Peyer's patch (tissue), 4 donors: ENCODE measurements at regions not wholly inside any gene's neighbourhood (a gene's known extent, or its start where the extent isn't known, plus 50 kb on each side); places are given as distances from the start of the nearest gene placed in this dataset.

Experiments
- POLR2A ChIP-seq, 2 donors: fragments of 450-650 bp; IDR thresholded peaks; one replicate each; pipeline ENCODE4 v1.5.1; 2017; ENCODE audit warnings: antibody characterized with exemption in 2 of 2, mild to moderate bottlenecking in 2 of 2, moderate library complexity in 2 of 2
- TF ChIP-seq, protein P1 (sequence below), 6 experiments: fragments of 450-650 bp in 4 of 6; fragments of 200-600 bp in 2 of 6; sonication (generic) in 1 of 6; IDR thresholded peaks; one replicate each; pipeline ENCODE4 v1.5.1; 2017 to 2019; ENCODE audit warnings: antibody characterized with exemption in 6 of 6, mild to moderate bottlenecking in 3 of 6, moderate library complexity in 1 of 6

GRCh38 chr20:24837781-24838450, 111.2 kb upstream of the CST7 start:
- TF ChIP-seq, protein P1, sequence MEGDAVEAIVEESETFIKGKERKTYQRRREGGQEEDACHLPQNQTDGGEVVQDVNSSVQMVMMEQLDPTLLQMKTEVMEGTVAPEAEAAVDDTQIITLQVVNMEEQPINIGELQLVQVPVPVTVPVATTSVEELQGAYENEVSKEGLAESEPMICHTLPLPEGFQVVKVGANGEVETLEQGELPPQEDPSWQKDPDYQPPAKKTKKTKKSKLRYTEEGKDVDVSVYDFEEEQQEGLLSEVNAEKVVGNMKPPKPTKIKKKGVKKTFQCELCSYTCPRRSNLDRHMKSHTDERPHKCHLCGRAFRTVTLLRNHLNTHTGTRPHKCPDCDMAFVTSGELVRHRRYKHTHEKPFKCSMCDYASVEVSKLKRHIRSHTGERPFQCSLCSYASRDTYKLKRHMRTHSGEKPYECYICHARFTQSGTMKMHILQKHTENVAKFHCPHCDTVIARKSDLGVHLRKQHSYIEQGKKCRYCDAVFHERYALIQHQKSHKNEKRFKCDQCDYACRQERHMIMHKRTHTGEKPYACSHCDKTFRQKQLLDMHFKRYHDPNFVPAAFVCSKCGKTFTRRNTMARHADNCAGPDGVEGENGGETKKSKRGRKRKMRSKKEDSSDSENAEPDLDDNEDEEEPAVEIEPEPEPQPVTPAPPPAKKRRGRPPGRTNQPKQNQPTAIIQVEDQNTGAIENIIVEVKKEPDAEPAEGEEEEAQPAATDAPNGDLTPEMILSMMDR (IDR thresholded peaks at IDR 0.05) = no peak
- no peak for TF ChIP-seq POLR2A (IDR thresholded peaks at IDR 0.05)
